HCT116 (cell line): ENCODE measurements at regions not wholly inside any gene's neighbourhood (a gene's known extent, or its start where the extent isn't known, plus 50 kb on each side); places are given as distances from the start of the nearest gene placed in this dataset.

Source experiments
- ATAC-seq: fragments of 200-7000 bp; cut with Tn5 transposase; 2 replicates; pipeline ENCODE4 v1.9.1; 2020; ENCODE audit warnings: mild to moderate bottlenecking, moderate library complexity
- BruUV-seq: library from RNA; stranded (reverse); fragments of 400-500 nt; replicated peaks from 2 replicates; lab custom pipeline; 2021; lab: Mats Ljungman, UMichigan
- CTCF ChIA-PET: fragments of 300-600 bp; sonication (Branson Sonifier 250); formaldehyde crosslinking; loops from one replicate; lab custom pipeline; 2021; ENCODE audit warnings: antibody characterized with exemption; lab: Charles Lee
- POLR2A ChIA-PET: fragments of 300-600, 350-600 bp; sonication (Branson Sonifier 250); formaldehyde crosslinking; loops from one replicate; lab custom pipeline; 2021; ENCODE audit warnings: antibody characterized with exemption; lab: Charles Lee
- RAD21 ChIA-PET, 2 experiments: fragments of 300-600 bp; sonication (Branson Sonifier 250); formaldehyde crosslinking; loops; one replicate each; lab custom pipeline; 2023; ENCODE audit warnings: low total read pairs in 2 of 2; ENCODE audit not compliant: uncharacterized antibody in 2 of 2, unreplicated experiment in 2 of 2, low non-redundant PET in 1 of 2; lab: Charles Lee
- DNase-seq: peaks from one replicate; pipeline ENCODE4 v3.0.0-alpha.2; 2010; ENCODE audit warnings: low read depth, low spot score
- H2AFZ ChIP-seq: fragments of 200-600 bp; shearing (Covaris generic), sonication (generic); 2 replicates; pipeline ENCODE4 v1.6.1; 2017; ENCODE audit warnings: low read depth, mixed run types, mixed read lengths, antibody characterized with exemption, low read length; ENCODE audit not compliant: poor library complexity, severe bottlenecking
- H3K27ac ChIP-seq: 2 replicates; pipeline ENCODE4 v1.5.1; 2012; ENCODE audit warnings: low read depth, low read length
- H3K27me3 ChIP-seq: fragments of 200-600 bp; sonication (generic); 2 replicates; pipeline ENCODE4 v1.6.1; 2016; ENCODE audit warnings: mixed run types, low read length, mixed read lengths; ENCODE audit not compliant: insufficient read depth
- H3K36me3 ChIP-seq, 2 experiments: fragments of 200-500 bp in 1 of 2; fragments of 200-600 bp in 1 of 2; sonication (Bioruptor generic) in 1 of 2; sonication (generic) in 1 of 2; 2 replicates each; pipeline versions ENCODE4 v1.5.1 to v1.6.1; 2014 to 2016; ENCODE audit warnings: low read length in 2 of 2, inconsistent platforms in 1 of 2, mixed read lengths in 1 of 2, mixed run types in 1 of 2; ENCODE audit not compliant: insufficient read depth in 2 of 2, control insufficient read depth in 1 of 2
- H3K4me1 ChIP-seq, 2 experiments: fragments of 200-600 bp in 1 of 2; sonication (generic) in 1 of 2; 2 replicates each; pipeline versions ENCODE4 v1.5.1 to v1.6.1; 2012 to 2017; ENCODE audit warnings: low read length in 2 of 2, inconsistent platforms in 1 of 2, mild to moderate bottlenecking in 1 of 2, mixed read lengths in 1 of 2, mixed run types in 1 of 2, moderate library complexity in 1 of 2; ENCODE audit not compliant: insufficient read depth in 2 of 2, control insufficient read depth in 1 of 2
- H3K4me2 ChIP-seq: fragments of 200-600 bp; sonication (generic); 2 replicates; pipeline ENCODE4 v1.6.1; 2017; ENCODE audit warnings: mixed run types, low read length, mixed read lengths
- H3K4me3 ChIP-seq, 2 experiments: fragments of 200-600 bp in 1 of 2; sonication (generic) in 1 of 2; replicated peaks in 1 of 2; 2 replicates each; pipeline ENCODE4 v1.5.1; 2011 to 2016; ENCODE audit warnings: low read length in 2 of 2, control low read depth in 1 of 2, low read depth in 1 of 2, mild to moderate bottlenecking in 1 of 2, mixed read lengths in 1 of 2, mixed run types in 1 of 2
- H3K79me2 ChIP-seq: fragments of 200-600 bp; sonication (generic); 2 replicates; pipeline ENCODE4 v1.6.1; 2017; ENCODE audit warnings: mild to moderate bottlenecking, mixed run types, low read length, moderate library complexity, mixed read lengths; ENCODE audit not compliant: insufficient read depth
- H3K9ac ChIP-seq: fragments of 200-600 bp; sonication (generic); 2 replicates; pipeline ENCODE4 v1.6.1; 2016; ENCODE audit warnings: low read length, mixed read lengths
- H3K9me2 ChIP-seq: fragments of 200-600 bp; sonication (generic), shearing (Covaris generic); 2 replicates; pipeline ENCODE4 v1.6.1; 2017; ENCODE audit warnings: mixed run types, mild to moderate bottlenecking, moderate library complexity; ENCODE audit not compliant: insufficient read depth
- H3K9me3 ChIP-seq, 2 experiments: fragments of 200-500 bp in 1 of 2; fragments of 200-600 bp in 1 of 2; sonication (Bioruptor generic) in 1 of 2; sonication (generic) in 1 of 2; 2 replicates each; pipeline ENCODE4 v1.6.1; 2014 to 2017; ENCODE audit warnings: low read length in 2 of 2, mixed read lengths in 2 of 2, inconsistent platforms in 1 of 2, low read depth in 1 of 2, mild to moderate bottlenecking in 1 of 2, mixed run types in 1 of 2, moderate library complexity in 1 of 2; ENCODE audit not compliant: control insufficient read depth in 1 of 2, insufficient read depth in 1 of 2
- H4K20me1 ChIP-seq: fragments of 200-600 bp; sonication (generic), shearing (Covaris generic); 2 replicates; pipeline ENCODE4 v1.6.1; 2017; ENCODE audit warnings: mixed run types, mild to moderate bottlenecking, moderate library complexity; ENCODE audit not compliant: insufficient read depth
- CEBPB ChIP-seq: IDR thresholded peaks from 2 replicates; pipeline ENCODE4 v1.6.1; 2012; ENCODE audit warnings: low read depth
- EGR1 ChIP-seq: IDR thresholded peaks from 2 replicates; pipeline ENCODE4 v1.6.1; 2012; ENCODE audit warnings: low read depth
- ELF1 ChIP-seq: IDR thresholded peaks from 2 replicates; pipeline ENCODE4 v1.6.1; 2012; ENCODE audit warnings: low read depth, borderline replicate concordance
- EZH2 ChIP-seq: fragments of 200-600 bp; sonication (generic); IDR thresholded peaks from 2 replicates; pipeline ENCODE4 v1.6.1; 2017; ENCODE audit warnings: antibody characterized with exemption, mixed run types
- JUND ChIP-seq: IDR thresholded peaks from 2 replicates; pipeline ENCODE4 v1.6.1; 2012
- POLR2A ChIP-seq: IDR thresholded peaks from 2 replicates; pipeline ENCODE4 v1.7.0; 2011; ENCODE audit warnings: borderline replicate concordance; ENCODE audit not compliant: insufficient read depth, insufficient read length; ENCODE audit errors: extremely low read depth
- SP1 ChIP-seq: IDR thresholded peaks from 2 replicates; pipeline ENCODE4 v1.6.1; 2012; ENCODE audit warnings: low read depth
- TCF7L2 ChIP-seq: IDR thresholded peaks from 2 replicates; pipeline ENCODE4 v1.7.0; 2011; ENCODE audit warnings: borderline replicate concordance, inconsistent platforms; ENCODE audit not compliant: insufficient read depth, insufficient read length; ENCODE audit errors: extremely low read depth
- ZNF274 ChIP-seq: fragments of 200-500 bp; sonication (Bioruptor generic); IDR thresholded peaks from 2 replicates; pipeline ENCODE4 v1.6.1; 2014; ENCODE audit warnings: mild to moderate bottlenecking, low read depth, low read length, inconsistent platforms
- intact Hi-C: fragments of 100-400 bp; cut with micrococcal nuclease; formaldehyde crosslinking; loops from 2 replicates; pipeline ENCODE4 v1.10.0; 2022
- TF ChIP-seq, protein P1 (sequence below): IDR thresholded peaks from 2 replicates; pipeline ENCODE4 v1.6.1; 2011; ENCODE audit warnings: mild to moderate bottlenecking, low read length, moderate library complexity; ENCODE audit not compliant: insufficient replicate concordance; ENCODE audit errors: extremely low read depth
- TF ChIP-seq, protein P2 (sequence below): IDR thresholded peaks from 2 replicates; pipeline ENCODE4 v1.6.1; 2012; ENCODE audit warnings: low read depth
- TF ChIP-seq, protein P3 (sequence below), 3 experiments: fragments of 200-600 bp in 1 of 3; sonication (generic) in 1 of 3; IDR thresholded peaks in 2 of 3; conservative IDR thresholded peaks in 1 of 3; 2 replicates each; pipeline ENCODE4 v1.5.1; 2012 to 2017; ENCODE audit warnings: low read depth in 2 of 3, low read length in 2 of 3, antibody characterized with exemption in 1 of 3, borderline replicate concordance in 1 of 3, control low read depth in 1 of 3, mild to moderate bottlenecking in 1 of 3, mixed read lengths in 1 of 3, mixed run types in 1 of 3, moderate library complexity in 1 of 3; ENCODE audit not compliant: insufficient read depth in 1 of 3

DNA sequence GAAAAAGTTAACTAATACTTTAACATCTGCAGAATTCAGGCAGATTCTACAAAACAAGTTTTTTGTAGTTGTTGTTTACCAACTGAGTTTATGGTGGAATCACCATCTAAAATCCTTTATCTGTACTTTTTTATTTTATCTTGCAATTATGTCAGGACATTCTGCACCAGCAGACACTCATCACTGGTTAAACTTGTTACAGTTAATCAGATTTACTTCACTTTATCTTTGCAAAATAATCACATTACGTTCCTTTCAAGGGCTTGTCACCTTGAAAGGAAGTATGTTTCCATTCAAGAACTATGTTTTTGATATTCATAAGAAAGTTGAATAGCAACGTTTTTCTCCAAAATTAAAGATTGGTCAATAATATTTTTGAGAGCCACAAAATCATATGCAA, 796.6 kb upstream of the ROBO1 start:
- Histone ChIP-seq H2AFZ (no peak overlapping the region), H3K4me1 (no peaks in the 10 kb centered on the region), H4K20me1 (no peaks in the 10 kb centered on the region; the same call in 1 of the 2 replicates), H3K36me3 (no peaks in the 10 kb centered on the region), H3K9me3 (peaks cover 5 to 9% of the 10 kb centered on the region in 2 experiments), H3K79me2 (no peaks in the 10 kb centered on the region), H3K27ac (no peak overlapping the region), H3K4me2 (no peak overlapping the region), H3K9ac (no peak overlapping the region), H3K4me3 (no peak overlapping the region), H3K9me2 (no peaks in the 10 kb centered on the region), H3K27me3 (no peaks in the 10 kb centered on the region)
- ATAC-seq (no peak), DNase-seq (no peak)
- ChIA-PET CTCF (no interaction called here), RAD21 (no interaction called here), POLR2A (no interaction called here)
- TF ChIP-seq EZH2 (no peak), CEBPB (no peak), POLR2A (no peak), SP1 (no peak), ZNF274 (no peak), TCF7L2 (no peak), JUND (no peak), ELF1 (no peak), EGR1 (no peak)
- TF ChIP-seq, protein P1, sequence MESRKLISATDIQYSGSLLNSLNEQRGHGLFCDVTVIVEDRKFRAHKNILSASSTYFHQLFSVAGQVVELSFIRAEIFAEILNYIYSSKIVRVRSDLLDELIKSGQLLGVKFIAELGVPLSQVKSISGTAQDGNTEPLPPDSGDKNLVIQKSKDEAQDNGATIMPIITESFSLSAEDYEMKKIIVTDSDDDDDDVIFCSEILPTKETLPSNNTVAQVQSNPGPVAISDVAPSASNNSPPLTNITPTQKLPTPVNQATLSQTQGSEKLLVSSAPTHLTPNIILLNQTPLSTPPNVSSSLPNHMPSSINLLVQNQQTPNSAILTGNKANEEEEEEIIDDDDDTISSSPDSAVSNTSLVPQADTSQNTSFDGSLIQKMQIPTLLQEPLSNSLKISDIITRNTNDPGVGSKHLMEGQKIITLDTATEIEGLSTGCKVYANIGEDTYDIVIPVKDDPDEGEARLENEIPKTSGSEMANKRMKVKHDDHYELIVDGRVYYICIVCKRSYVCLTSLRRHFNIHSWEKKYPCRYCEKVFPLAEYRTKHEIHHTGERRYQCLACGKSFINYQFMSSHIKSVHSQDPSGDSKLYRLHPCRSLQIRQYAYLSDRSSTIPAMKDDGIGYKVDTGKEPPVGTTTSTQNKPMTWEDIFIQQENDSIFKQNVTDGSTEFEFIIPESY, result no peak
- TF ChIP-seq, protein P2, sequence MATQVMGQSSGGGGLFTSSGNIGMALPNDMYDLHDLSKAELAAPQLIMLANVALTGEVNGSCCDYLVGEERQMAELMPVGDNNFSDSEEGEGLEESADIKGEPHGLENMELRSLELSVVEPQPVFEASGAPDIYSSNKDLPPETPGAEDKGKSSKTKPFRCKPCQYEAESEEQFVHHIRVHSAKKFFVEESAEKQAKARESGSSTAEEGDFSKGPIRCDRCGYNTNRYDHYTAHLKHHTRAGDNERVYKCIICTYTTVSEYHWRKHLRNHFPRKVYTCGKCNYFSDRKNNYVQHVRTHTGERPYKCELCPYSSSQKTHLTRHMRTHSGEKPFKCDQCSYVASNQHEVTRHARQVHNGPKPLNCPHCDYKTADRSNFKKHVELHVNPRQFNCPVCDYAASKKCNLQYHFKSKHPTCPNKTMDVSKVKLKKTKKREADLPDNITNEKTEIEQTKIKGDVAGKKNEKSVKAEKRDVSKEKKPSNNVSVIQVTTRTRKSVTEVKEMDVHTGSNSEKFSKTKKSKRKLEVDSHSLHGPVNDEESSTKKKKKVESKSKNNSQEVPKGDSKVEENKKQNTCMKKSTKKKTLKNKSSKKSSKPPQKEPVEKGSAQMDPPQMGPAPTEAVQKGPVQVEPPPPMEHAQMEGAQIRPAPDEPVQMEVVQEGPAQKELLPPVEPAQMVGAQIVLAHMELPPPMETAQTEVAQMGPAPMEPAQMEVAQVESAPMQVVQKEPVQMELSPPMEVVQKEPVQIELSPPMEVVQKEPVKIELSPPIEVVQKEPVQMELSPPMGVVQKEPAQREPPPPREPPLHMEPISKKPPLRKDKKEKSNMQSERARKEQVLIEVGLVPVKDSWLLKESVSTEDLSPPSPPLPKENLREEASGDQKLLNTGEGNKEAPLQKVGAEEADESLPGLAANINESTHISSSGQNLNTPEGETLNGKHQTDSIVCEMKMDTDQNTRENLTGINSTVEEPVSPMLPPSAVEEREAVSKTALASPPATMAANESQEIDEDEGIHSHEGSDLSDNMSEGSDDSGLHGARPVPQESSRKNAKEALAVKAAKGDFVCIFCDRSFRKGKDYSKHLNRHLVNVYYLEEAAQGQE, result no peak
- TF ChIP-seq, protein P3, sequence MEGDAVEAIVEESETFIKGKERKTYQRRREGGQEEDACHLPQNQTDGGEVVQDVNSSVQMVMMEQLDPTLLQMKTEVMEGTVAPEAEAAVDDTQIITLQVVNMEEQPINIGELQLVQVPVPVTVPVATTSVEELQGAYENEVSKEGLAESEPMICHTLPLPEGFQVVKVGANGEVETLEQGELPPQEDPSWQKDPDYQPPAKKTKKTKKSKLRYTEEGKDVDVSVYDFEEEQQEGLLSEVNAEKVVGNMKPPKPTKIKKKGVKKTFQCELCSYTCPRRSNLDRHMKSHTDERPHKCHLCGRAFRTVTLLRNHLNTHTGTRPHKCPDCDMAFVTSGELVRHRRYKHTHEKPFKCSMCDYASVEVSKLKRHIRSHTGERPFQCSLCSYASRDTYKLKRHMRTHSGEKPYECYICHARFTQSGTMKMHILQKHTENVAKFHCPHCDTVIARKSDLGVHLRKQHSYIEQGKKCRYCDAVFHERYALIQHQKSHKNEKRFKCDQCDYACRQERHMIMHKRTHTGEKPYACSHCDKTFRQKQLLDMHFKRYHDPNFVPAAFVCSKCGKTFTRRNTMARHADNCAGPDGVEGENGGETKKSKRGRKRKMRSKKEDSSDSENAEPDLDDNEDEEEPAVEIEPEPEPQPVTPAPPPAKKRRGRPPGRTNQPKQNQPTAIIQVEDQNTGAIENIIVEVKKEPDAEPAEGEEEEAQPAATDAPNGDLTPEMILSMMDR (IDR thresholded peaks at IDR 0.05 in 2 of 3, conservative IDR thresholded peaks at IDR 0.05 in 1 of 3; ENCODE audit: borderline replicate concordance in 1 of 3, insufficient read depth in 1 of 3, low read depth in 2 of 3, low read length in 2 of 3), result no peak
- no TSS peak for BruUV-seq
- intact Hi-C loops, result no loop called here
